SK-N-DZ (cell line): ENCODE measurements at regions not wholly inside any gene's neighbourhood (a gene's known extent, or its start where the extent isn't known, plus 50 kb on each side); places are given as distances from the start of the nearest gene placed in this dataset.
A peak's percentile ranks its signal among the peaks of the same experiment; 100 is the strongest.
"Not testable (repeated sequence)": the region's sequence is repeated elsewhere in the genome, so short reads cannot be mapped to it uniquely, and the experiment has no call there.

Source experiments
- DNase-seq: peaks from one replicate; pipeline ENCODE4 v3.0.0-alpha.2; 2015; ENCODE audit warnings: low spot score

GRCh38 chr2:188787658-188788240 lies 186.4 kb upstream of the COL3A1 start:
- no peak for DNase-seq

GRCh38 chr2:188788621-188789020 lies 185.6 kb upstream of the COL3A1 start:
- DNase-seq, result no peak

GRCh38 chr2:188789951-188790350 lies 184.2 kb upstream of the COL3A1 start:
- no peak for DNase-seq

DNA sequence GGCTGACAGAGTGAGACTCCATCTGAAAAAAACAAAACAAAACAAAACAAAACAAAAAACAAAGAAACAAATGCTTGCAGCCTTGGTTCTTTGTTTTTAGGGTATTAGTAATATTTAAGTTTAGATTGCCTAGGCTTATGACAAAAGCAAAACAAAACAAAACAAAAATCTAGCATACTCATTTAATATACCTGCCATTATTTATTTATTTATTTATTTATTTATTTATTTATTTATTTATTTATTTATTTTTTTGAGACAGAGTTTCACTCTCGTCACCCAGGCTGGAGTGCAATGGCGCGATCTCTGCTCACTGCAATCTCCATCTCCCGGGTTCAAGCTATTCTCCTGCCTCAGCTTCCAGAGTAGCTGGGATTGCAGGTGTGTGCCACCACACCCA lies 179.7 kb upstream of the COL3A1 start:
- not testable (repeated sequence) for DNase-seq

GRCh38 chr2:188795762-188796161 lies 178.4 kb upstream of the COL3A1 start:
- DNase-seq, result no peak

- DNase-seq, result no peak
These were observed 176.8 kb upstream of the COL3A1 start for GRCh38 chr2:188797371-188797770.

- no peak for DNase-seq
These were observed 176.0 kb upstream of the COL3A1 start for GRCh38 chr2:188798159-188798558.

- DNase-seq, result peak; percentile 58
These were observed 169.0 kb upstream of the COL3A1 start for GRCh38 chr2:188805219-188805618.

- no peak for DNase-seq
These were observed 165.2 kb upstream of the COL3A1 start for GRCh38 chr2:188808947-188809355.

DNA sequence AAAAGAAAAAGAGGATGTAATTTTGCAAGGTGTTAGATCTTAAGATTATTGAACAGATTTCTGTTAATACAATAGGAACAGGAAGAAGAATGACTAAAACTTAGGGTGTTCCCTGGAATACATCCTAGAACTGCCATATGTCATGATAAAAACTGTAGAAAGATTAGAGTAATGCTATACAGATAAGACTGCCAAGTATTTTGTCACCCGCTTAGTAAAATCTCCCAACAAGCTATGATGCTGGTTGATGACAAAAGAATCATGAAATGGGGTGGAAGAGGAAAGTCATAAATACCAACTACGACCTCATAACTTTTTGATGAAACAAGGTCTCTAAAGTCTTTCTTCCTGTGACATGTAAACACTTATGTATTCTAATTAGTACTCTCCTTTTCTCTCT lies 163.6 kb upstream of the COL3A1 start:
- no peak for DNase-seq

GRCh38 chr2:188811522-188811921 lies 162.7 kb upstream of the COL3A1 start:
- DNase-seq, result no peak

GRCh38 chr2:188813315-188813714 lies 160.9 kb upstream of the COL3A1 start:
- no peak for DNase-seq

DNA sequence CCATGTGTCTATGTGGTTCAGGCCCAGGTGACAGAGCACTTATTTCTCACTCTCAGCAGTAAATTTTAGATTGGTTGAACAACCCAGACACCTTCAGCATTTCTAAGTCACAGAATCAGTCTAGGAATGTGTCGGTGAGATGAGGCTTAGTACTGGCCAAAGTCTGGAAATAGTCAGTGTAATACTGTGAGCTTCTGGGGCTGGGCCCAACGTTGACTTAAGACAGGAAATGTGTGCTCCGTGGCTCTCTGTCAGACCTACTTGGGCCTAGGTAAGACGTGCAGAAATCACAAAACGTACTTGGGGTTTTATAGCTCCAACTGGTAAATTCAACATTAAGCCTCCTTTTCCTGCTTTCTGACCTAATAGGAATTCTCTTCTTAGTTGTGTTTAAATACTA lies 160.3 kb upstream of the COL3A1 start:
- no peak for DNase-seq

- DNase-seq, result no peak
These were observed 155.2 kb upstream of the COL3A1 start for GRCh38 chr2:188819011-188819410.

GRCh38 chr2:188819792-188820191 lies 154.4 kb upstream of the COL3A1 start:
- no peak for DNase-seq

- DNase-seq, result no peak
These were observed 153.6 kb upstream of the COL3A1 start for GRCh38 chr2:188820576-188820975.

GRCh38 chr2:188824125-188824524 lies 150.0 kb upstream of the COL3A1 start:
- DNase-seq, result no peak

DNA sequence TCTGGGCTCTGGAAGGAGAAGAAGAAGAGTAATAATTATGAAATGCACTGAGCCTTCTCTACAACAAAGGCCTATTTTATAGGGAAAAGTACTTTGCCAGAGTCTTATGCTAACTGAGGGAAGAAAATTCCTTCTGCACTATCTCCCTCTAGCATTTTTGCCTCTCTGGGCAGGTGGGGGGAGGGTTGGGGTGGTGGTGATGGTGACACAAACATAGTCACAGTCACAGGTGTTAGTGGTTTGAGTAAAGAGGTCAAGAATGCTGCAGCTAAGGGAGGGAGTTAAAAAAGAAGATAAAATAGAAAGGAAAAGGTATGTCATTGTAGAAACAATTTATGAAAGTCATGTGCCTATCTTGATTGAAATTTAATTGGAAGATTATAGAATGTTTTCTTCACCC lies 140.8 kb upstream of the COL3A1 start:
- DNase-seq, result no peak

DNA sequence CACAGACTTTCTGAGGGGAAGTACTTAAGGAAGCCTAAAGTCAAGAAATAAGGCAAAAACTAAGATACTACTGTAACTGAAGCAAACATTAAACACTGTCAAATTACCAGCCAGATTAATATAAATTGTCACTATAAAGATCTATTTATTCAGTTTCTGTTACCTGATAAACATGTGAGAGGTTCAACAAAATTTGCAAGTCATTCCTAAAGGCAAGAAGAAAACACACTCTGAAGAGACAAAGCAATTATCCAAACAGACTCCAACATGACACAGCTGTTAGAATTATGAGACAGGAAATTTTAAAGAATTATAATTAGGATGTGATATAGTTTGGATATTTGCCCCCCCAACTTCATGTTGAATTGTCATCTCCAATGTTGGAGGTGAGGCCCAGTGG lies 140.4 kb upstream of the COL3A1 start:
- no peak for DNase-seq

DNA sequence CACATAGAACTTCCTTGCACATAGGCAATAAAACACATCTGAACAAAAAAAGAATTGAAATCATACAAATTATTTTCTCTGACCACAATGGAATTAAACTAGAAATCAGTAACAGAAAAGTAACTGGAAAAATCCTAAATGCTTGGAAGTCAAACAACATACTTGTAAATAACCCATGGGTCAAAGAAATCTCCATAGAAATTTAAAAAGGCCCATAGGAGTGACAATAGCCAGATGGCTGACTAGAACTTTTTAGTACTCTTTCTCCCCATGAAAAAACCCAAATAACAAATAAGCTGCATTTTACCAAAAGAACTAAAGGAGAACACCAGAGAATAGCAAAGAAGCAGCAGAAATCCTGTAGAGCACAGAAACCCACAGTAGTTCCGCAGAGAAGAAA lies 139.2 kb upstream of the COL3A1 start:
- DNase-seq, result no peak

GRCh38 chr2:188835821-188836220 lies 138.4 kb upstream of the COL3A1 start:
- DNase-seq, result no peak

- no peak for DNase-seq
These were observed 128.5 kb upstream of the COL3A1 start for GRCh38 chr2:188845692-188846091.

GRCh38 chr2:188848887-188849435 lies 125.2 kb upstream of the COL3A1 start:
- DNase-seq, result no peak

- DNase-seq, result no peak
These were observed 123.4 kb upstream of the COL3A1 start for GRCh38 chr2:188850786-188851185.
